Heart left ventricle (tissue), 16 donors: ENCODE measurements at regions not wholly inside any gene's neighbourhood (a gene's known extent, or its start where the extent isn't known, plus 50 kb on each side); places are given as distances from the start of the nearest gene placed in this dataset.
"Not testable (repeated sequence)": the region's sequence is repeated elsewhere in the genome, so short reads cannot be mapped to it uniquely, and the experiment has no call there.

ENCODE experiments used
- ATAC-seq, 4 donors: fragments of 200-7000 bp; cut with Tn5 transposase; one replicate each; pipeline ENCODE4 v1.9.1; 2020 to 2022; ENCODE audit warnings: moderate library complexity in 4 of 4, mild to moderate bottlenecking in 3 of 4, moderate number of reproducible peaks in 1 of 4
- DNase-seq, 5 donors: peaks; one replicate each; pipeline ENCODE4 v3.0.0-alpha.2; 2020
- H3K27ac ChIP-seq, 12 donors: fragments of 200-600 bp; sonication (generic) in 4 of 12; one replicate each; pipeline versions ENCODE4 v1.5.0 to v1.8.0; 2016 to 2022; ENCODE audit warnings: mild to moderate bottlenecking in 2 of 12
- H3K27me3 ChIP-seq, 9 donors: fragments of 200-600 bp; sonication (generic) in 2 of 9; one replicate each; pipeline versions ENCODE4 v1.5.1 to v1.8.0; 2016 to 2022; ENCODE audit warnings: mild to moderate bottlenecking in 3 of 9
- H3K36me3 ChIP-seq, 9 donors: fragments of 200-600 bp; sonication (generic) in 2 of 9; one replicate each; pipeline versions ENCODE4 v1.5.0 to v1.8.0; 2018 to 2022; ENCODE audit warnings: mild to moderate bottlenecking in 2 of 9
- H3K4me1 ChIP-seq, 12 donors: fragments of 200-600 bp; sonication (generic) in 4 of 12; one replicate each; pipeline versions ENCODE4 v1.5.0 to v1.8.0; 2016 to 2022; ENCODE audit warnings: mild to moderate bottlenecking in 3 of 12
- H3K4me3 ChIP-seq, 12 donors: fragments of 200-600 bp; sonication (generic) in 4 of 12; one replicate each; pipeline versions ENCODE4 v1.5.0 to v1.8.0; 2017 to 2022; ENCODE audit warnings: mild to moderate bottlenecking in 9 of 12, moderate library complexity in 4 of 12
- H3K9me3 ChIP-seq, 12 donors: fragments of 200-600 bp; sonication (generic) in 4 of 12; one replicate each; pipeline versions ENCODE4 v1.5.0 to v1.8.0; 2016 to 2022; ENCODE audit warnings: mild to moderate bottlenecking in 1 of 12
- POLR2A ChIP-seq, 2 donors: fragments of 450-650 bp; IDR thresholded peaks; one replicate each; pipeline ENCODE4 v1.6.1; 2017; ENCODE audit warnings: antibody characterized with exemption in 2 of 2, mild to moderate bottlenecking in 2 of 2, moderate library complexity in 2 of 2
- WGBS, 4 donors: extraction: QIAGEN DNeasy Blood & Tissue Kit in 2 of 4; methylation state at CpG; one replicate each; pipeline versions ENCODE4 v1.1.5 to v1.1.7; 2013 to 2018; 5-methylcytosine and 5-hydroxymethylcytosine counted together
- intact Hi-C, 10 donors: fragments of 100-400 bp; cut with DNase I; formaldehyde crosslinking; loops; one replicate each; pipeline versions ENCODE4 v1.11.1 to v1.14.2; 2022
- TF ChIP-seq, protein P1 (sequence below), 12 donors: fragments of 200-600 bp; sonication (generic) in 4 of 12; IDR thresholded peaks; one replicate each; pipeline versions ENCODE4 v1.5.0 to v1.8.0; 2018 to 2022; ENCODE audit warnings: antibody characterized with exemption in 12 of 12, mild to moderate bottlenecking in 5 of 12
- donor health status: ischemic (EF 13 %, LVEDD 7.1; RV severe dilation, severe dysfunction).
- donor health status: healthy with polysubstance abuse.
- donor health status: DM: no; HTN: yes; CAD: no.
- donor health status: DM: no; HTN: no; CAD: no.
- donor health status: ischemic (EF 25% LVEDD 6.9; RV normal size, moderate dysfunction).
- donor health status: ischemic (EF 25% LVEDD 5.7; RV mildly dilated, moderate dysfunction).
- donor health status: healthy.
- donor health status: DM: yes; HTN: yes; CAD: no.
- donor health status: ischemic (EF 35%, LVEDD 5.7; RV mildly dilated, moderate dysfunction).
- donor health status: nonischemic (EF 11% LVEDD 7.7; RV severe dilation, severe dysfunction).
- donor health status: DM: yes; HTN: yes; CAD: no.
- donor health status: PGD.
- donor health status: ischemic (EF 29% LVEDD 5.4; RV normal size, mild dysfunction).
- donor health status: nonischemic (EF 23%, LVEDD 6.1; RV moderate dilation, normal function).

DNA sequence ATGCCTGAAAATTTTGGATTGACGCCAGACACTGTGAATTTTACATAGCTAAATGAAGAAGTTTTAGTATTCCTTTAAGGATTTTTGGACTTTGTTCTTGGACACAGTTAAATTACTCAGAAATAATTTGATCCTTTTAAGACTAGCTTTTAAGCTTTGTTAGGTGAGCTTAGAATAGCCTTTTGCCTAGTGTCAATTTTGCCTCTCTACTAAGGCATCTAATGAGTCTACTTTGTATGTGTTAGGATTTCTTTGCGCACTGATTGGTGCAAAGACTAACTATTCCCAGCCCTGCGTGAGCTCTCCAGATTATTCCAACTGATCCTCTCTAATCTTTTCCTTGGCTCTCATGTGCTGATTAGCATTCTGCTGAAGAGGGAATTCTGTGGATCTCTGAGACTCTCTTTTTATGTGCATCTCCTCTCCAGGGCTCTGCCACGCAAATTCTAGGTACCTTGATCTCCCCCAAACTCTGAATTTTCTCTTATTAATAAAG lies 128.1 kb upstream of the BCL9 start:
- Histone ChIP-seq H3K4me1 (no peaks in the 10 kb centered on the region), H3K4me3 (no peak overlapping the region), H3K9me3 (peaks cover 0 to 18% (median 1%) of the 10 kb centered on the region in 12 donors), H3K27me3 (no peaks in the 10 kb centered on the region), H3K36me3 (no peaks in the 10 kb centered on the region), H3K27ac (no peak overlapping the region)
- intact Hi-C loops: no loop called here
- no peak for DNase-seq
- no peak for ATAC-seq
- TF ChIP-seq, protein P1, sequence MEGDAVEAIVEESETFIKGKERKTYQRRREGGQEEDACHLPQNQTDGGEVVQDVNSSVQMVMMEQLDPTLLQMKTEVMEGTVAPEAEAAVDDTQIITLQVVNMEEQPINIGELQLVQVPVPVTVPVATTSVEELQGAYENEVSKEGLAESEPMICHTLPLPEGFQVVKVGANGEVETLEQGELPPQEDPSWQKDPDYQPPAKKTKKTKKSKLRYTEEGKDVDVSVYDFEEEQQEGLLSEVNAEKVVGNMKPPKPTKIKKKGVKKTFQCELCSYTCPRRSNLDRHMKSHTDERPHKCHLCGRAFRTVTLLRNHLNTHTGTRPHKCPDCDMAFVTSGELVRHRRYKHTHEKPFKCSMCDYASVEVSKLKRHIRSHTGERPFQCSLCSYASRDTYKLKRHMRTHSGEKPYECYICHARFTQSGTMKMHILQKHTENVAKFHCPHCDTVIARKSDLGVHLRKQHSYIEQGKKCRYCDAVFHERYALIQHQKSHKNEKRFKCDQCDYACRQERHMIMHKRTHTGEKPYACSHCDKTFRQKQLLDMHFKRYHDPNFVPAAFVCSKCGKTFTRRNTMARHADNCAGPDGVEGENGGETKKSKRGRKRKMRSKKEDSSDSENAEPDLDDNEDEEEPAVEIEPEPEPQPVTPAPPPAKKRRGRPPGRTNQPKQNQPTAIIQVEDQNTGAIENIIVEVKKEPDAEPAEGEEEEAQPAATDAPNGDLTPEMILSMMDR (IDR thresholded peaks at IDR 0.05): no peak
- TF ChIP-seq POLR2A (IDR thresholded peaks at IDR 0.05): no peak
- WGBS, 4 donors: 73 to 78% (median 75%) methylated on average over 4 of the region's 4 CpGs

DNA sequence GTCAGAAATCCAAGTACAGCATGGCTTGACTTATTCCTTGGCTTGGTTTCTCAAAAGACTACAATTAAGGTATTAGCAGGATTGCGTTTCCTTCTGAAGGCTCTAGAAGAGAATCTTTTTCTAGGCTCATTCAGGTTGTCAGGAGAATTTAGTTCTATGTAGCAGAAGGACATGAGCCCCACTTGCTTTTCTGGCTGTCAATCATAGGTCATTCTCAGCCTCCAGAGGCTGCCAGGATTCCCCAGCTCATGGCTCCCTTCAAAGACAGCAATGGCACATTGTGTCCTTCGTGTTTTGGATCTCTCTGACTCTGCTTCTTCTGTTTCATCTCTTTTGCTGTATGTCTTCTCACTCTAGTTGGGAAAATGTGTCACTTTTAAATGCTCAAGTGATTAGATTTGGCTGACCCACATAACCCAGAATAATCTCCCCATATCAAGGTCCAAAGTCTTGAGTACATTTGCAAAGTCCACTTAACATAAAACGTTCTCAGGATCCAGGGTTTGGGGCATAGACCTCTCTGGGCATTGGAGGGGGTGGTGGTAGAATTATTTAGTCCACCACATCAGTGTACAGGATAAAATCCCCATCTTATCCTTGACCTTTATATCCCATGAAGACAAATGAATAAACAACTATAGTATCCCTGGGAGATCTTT lies 126.7 kb upstream of the BCL9 start:
- H3K27ac ChIP-seq: no peak overlapping the region
- intact Hi-C loops: no loop called here
- 57 to 74% (median 66%) methylated on average over 3 of the region's 3 CpGs for WGBS, 4 donors
- no peak for DNase-seq
- H3K4me3 ChIP-seq: no peak overlapping the region
- no peak for ATAC-seq
- H3K4me1 ChIP-seq: no peaks in the 10 kb centered on the region
- no peak for TF ChIP-seq POLR2A (IDR thresholded peaks at IDR 0.05)
- no peaks in the 10 kb centered on the region for H3K36me3 ChIP-seq
- H3K27me3 ChIP-seq: no peaks in the 10 kb centered on the region
- H3K9me3 ChIP-seq: peaks cover 0 to 18% (median 1%) of the 10 kb centered on the region in 12 donors

DNA sequence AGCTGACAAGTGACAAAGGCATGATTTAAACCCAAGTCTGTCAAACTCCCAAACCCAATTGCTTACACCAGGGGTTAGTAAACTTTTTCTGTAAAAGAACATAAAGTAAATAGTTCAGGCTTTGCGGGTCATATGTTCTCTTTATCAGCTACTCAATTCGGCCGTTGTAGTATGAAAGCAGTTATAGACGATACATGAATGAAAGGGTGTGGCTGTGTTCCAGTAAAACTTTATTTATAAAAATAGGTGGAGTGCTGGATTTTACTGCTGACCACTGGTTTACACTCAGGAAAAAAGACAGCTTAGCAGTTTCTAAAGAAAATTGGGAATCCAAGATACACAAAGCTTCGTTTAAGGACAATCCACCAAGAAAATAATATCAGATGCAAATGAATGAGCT lies 124.3 kb upstream of the BCL9 start:
- TF ChIP-seq, protein P1 (IDR thresholded peaks at IDR 0.05): no peak
- TF ChIP-seq POLR2A (IDR thresholded peaks at IDR 0.05): no peak
- WGBS, 4 donors: 66 to 82% (median 68%) methylated on average over 5 of the region's 5 CpGs

DNA sequence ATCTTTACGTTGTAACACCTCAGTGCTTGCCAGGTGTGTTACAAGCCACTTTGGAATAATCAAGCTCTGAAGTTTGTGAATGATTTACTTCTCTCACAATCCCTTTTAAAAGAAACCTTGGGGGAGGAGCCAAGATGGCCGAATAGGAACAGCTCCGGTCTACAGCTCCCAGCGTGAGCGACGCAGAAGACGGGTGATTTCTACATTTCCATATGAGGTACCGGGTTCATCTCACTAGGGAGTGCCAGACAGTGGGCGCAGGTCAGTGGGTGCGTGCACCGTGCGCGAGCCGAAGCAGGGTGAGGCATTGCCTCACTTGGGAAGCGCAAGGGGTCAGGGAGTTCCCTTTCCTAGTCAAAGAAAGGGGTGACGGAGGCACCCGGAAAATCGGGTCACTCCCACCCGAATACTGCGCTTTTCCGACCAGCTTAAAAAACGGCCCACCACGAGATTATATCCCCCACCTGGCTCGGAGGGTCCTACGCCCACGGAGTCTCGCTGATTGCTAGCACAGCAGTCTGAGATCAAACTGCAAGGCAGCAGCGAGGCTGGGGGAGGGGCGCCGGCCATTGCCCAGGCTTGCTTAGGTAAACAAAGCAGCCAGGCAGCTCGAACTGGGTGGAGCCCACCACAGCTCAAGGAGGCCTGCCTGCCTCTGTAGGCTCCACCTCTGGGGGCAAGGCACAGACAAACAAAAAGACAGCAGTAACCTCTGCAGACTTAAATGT lies 118.0 kb upstream of the BCL9 start:
- H3K36me3 ChIP-seq, intact Hi-C loops, H3K27me3 ChIP-seq, H3K9me3 ChIP-seq, H3K27ac ChIP-seq, ATAC-seq, H3K4me1 ChIP-seq, DNase-seq, H3K4me3 ChIP-seq: not testable (repeated sequence)
- 77 to 85% (median 79%) methylated on average over 27 to 31 of the region's 31 CpGs for WGBS, 4 donors

More for the DNA sequence above, 124.3 kb upstream of the BCL9 start:
- Histone ChIP-seq H3K4me1 (no peaks in the 10 kb centered on the region), H3K36me3 (no peaks in the 10 kb centered on the region), H3K9me3 (peaks cover 0 to 6% (median 0%) of the 10 kb centered on the region in 12 donors), H3K27me3 (no peaks in the 10 kb centered on the region), H3K27ac (no peak overlapping the region), H3K4me3 (no peak overlapping the region)
- intact Hi-C loops: no loop called here
- ATAC-seq (no peak), DNase-seq (no peak)

DNA sequence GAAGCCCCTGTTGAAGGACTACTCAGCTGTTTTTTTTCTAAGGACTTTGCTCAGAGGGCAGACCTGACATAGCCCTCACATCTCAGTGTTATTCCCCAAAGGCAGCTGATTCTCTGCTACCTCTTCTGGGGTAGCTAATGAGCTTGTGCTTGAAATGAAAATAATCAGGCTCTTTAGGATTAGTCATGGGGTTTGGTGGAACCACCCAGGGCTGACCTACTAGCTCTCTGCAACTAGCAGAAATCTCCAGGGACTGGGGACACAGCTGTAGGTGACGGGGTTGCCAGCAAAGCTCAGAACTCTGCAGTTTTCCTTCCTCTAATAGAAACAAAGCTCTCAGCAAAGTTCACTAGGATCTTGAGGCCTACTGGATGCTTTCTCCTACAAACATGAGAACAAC lies 106.4 kb upstream of the BCL9 start:
- H3K27me3 ChIP-seq: no peaks in the 10 kb centered on the region
- DNase-seq (no peak), ATAC-seq (no peak)
- H3K4me1 ChIP-seq: no peaks in the 10 kb centered on the region
- intact Hi-C loops: no loop called here
- no peaks in the 10 kb centered on the region for H3K9me3 ChIP-seq
- WGBS, 4 donors: 33 to 67% (median 61%) methylated on average over 1 of the region's 1 CpG
- no peak overlapping the region for H3K4me3 ChIP-seq
- TF ChIP-seq, protein P1 (IDR thresholded peaks at IDR 0.05): no peak
- TF ChIP-seq POLR2A (IDR thresholded peaks at IDR 0.05): no peak
- no peak overlapping the region for H3K27ac ChIP-seq
- H3K36me3 ChIP-seq: no peaks in the 10 kb centered on the region
